ENCODE measurements at regions not wholly inside any gene's neighbourhood (a gene's known extent, or its start where the extent isn't known, plus 50 kb on each side); places are given as distances from the start of the nearest gene placed in this dataset.
"Not testable (repeated sequence)": the region's sequence is repeated elsewhere in the genome, so short reads cannot be mapped to it uniquely, and the experiment has no call there.

- Histone ChIP-seq H3K27ac (ENCODE audit: low read depth, low read length) (no peak overlapping the region), H3K9ac (ENCODE audit: low read length in 5 of 5) (no peak overlapping the region), H3K9me3 (ENCODE audit: control insufficient read depth in 5 of 5, low read length in 5 of 5) (peaks cover 2 to 14% (median 9%) of the 10 kb centered on the region in 5 donors), H3K27me3 (ENCODE audit: control insufficient read depth in 5 of 5, insufficient read depth in 4 of 5, low read length in 5 of 5) (no peaks in the 10 kb centered on the region), H3K4me3 (ENCODE audit: low read depth in 1 of 5, low read length in 5 of 5) (no peak overlapping the region), H3K36me3 (ENCODE audit: control insufficient read depth in 5 of 5, insufficient read depth in 5 of 5, low read length in 5 of 5) (no peaks in the 10 kb centered on the region), H3K4me1 (ENCODE audit: control insufficient read depth in 5 of 5, insufficient read depth in 5 of 5, low read length in 5 of 5) (no peaks in the 10 kb centered on the region)
Observed at GRCh38 chr6:48986845-48987244, 476.2 kb downstream of the MMUT start.

- Histone ChIP-seq H3K27me3 (ENCODE audit: control insufficient read depth in 5 of 5, insufficient read depth in 4 of 5, low read length in 5 of 5) (no peaks in the 10 kb centered on the region), H3K4me1 (ENCODE audit: control insufficient read depth in 5 of 5, insufficient read depth in 5 of 5, low read length in 5 of 5) (no peaks in the 10 kb centered on the region), H3K4me3 (ENCODE audit: low read depth in 1 of 5, low read length in 5 of 5) (no peak overlapping the region), H3K36me3 (ENCODE audit: control insufficient read depth in 5 of 5, insufficient read depth in 5 of 5, low read length in 5 of 5) (no peaks in the 10 kb centered on the region), H3K27ac (ENCODE audit: low read depth, low read length) (no peak overlapping the region), H3K9me3 (ENCODE audit: control insufficient read depth in 5 of 5, low read length in 5 of 5) (peaks cover 2 to 14% (median 9%) of the 10 kb centered on the region in 5 donors), H3K9ac (ENCODE audit: low read length in 5 of 5) (no peak overlapping the region)
Observed at GRCh38 chr6:48986105-48986504, 476.9 kb downstream of the MMUT start.

GRCh38 chr6:48985025-48985424 lies 478.0 kb downstream of the MMUT start:
- no peak overlapping the region for H3K4me3 ChIP-seq (ENCODE audit: low read depth in 1 of 5, low read length in 5 of 5)
- no peaks in the 10 kb centered on the region for H3K4me1 ChIP-seq (ENCODE audit: control insufficient read depth in 5 of 5, insufficient read depth in 5 of 5, low read length in 5 of 5)
- no peak overlapping the region for H3K27ac ChIP-seq (ENCODE audit: low read depth, low read length)
- H3K27me3 ChIP-seq (ENCODE audit: control insufficient read depth in 5 of 5, insufficient read depth in 4 of 5, low read length in 5 of 5) = no peaks in the 10 kb centered on the region
- H3K36me3 ChIP-seq (ENCODE audit: control insufficient read depth in 5 of 5, insufficient read depth in 5 of 5, low read length in 5 of 5) = no peaks in the 10 kb centered on the region
- no peak overlapping the region for H3K9ac ChIP-seq (ENCODE audit: low read length in 5 of 5)
- H3K9me3 ChIP-seq (ENCODE audit: control insufficient read depth in 5 of 5, low read length in 5 of 5) = peaks cover 2 to 9% (median 7%) of the 10 kb centered on the region in 5 donors

GRCh38 chr6:48983968-48984367 lies 479.1 kb downstream of the MMUT start:
- not testable (repeated sequence) for H3K4me3 ChIP-seq (ENCODE audit: low read depth in 1 of 5, low read length in 5 of 5); H3K27ac ChIP-seq (ENCODE audit: low read depth, low read length); H3K9ac ChIP-seq (ENCODE audit: low read length in 5 of 5); H3K36me3 ChIP-seq (ENCODE audit: control insufficient read depth in 5 of 5, insufficient read depth in 5 of 5, low read length in 5 of 5); H3K27me3 ChIP-seq (ENCODE audit: control insufficient read depth in 5 of 5, insufficient read depth in 4 of 5, low read length in 5 of 5); H3K9me3 ChIP-seq (ENCODE audit: control insufficient read depth in 5 of 5, low read length in 5 of 5); H3K4me1 ChIP-seq (ENCODE audit: control insufficient read depth in 5 of 5, insufficient read depth in 5 of 5, low read length in 5 of 5)

GRCh38 chr6:48983377-48983776 lies 479.7 kb downstream of the MMUT start:
- H3K9ac ChIP-seq (ENCODE audit: low read length in 5 of 5) = no peak overlapping the region

GRCh38 chr6:48979806-48980205 lies 483.2 kb downstream of the MMUT start:
- Histone ChIP-seq H3K9me3 (ENCODE audit: control insufficient read depth in 5 of 5, low read length in 5 of 5) (peaks cover 0 to 3% (median 0%) of the 10 kb centered on the region in 5 donors), H3K9ac (ENCODE audit: low read length in 5 of 5) (no peak overlapping the region), H3K27me3 (ENCODE audit: control insufficient read depth in 5 of 5, insufficient read depth in 4 of 5, low read length in 5 of 5) (no peaks in the 10 kb centered on the region), H3K27ac (ENCODE audit: low read depth, low read length) (no peak overlapping the region), H3K4me1 (ENCODE audit: control insufficient read depth in 5 of 5, insufficient read depth in 5 of 5, low read length in 5 of 5) (no peaks in the 10 kb centered on the region), H3K4me3 (ENCODE audit: low read depth in 1 of 5, low read length in 5 of 5) (no peak overlapping the region), H3K36me3 (ENCODE audit: control insufficient read depth in 5 of 5, insufficient read depth in 5 of 5, low read length in 5 of 5) (no peaks in the 10 kb centered on the region)

More at GRCh38 chr6:48983377-48983776, 479.7 kb downstream of the MMUT start:
- Histone ChIP-seq H3K36me3 (ENCODE audit: control insufficient read depth in 5 of 5, insufficient read depth in 5 of 5, low read length in 5 of 5) (no peaks in the 10 kb centered on the region), H3K27ac (ENCODE audit: low read depth, low read length) (no peak overlapping the region), H3K9me3 (ENCODE audit: control insufficient read depth in 5 of 5, low read length in 5 of 5) (peaks cover 0 to 9% (median 0%) of the 10 kb centered on the region in 5 donors), H3K4me1 (ENCODE audit: control insufficient read depth in 5 of 5, insufficient read depth in 5 of 5, low read length in 5 of 5) (no peaks in the 10 kb centered on the region), H3K27me3 (ENCODE audit: control insufficient read depth in 5 of 5, insufficient read depth in 4 of 5, low read length in 5 of 5) (no peaks in the 10 kb centered on the region), H3K4me3 (ENCODE audit: low read depth in 1 of 5, low read length in 5 of 5) (no peak overlapping the region)

GRCh38 chr6:48979085-48979484 lies 484.0 kb downstream of the MMUT start:
- H3K4me1 ChIP-seq (ENCODE audit: control insufficient read depth in 5 of 5, insufficient read depth in 5 of 5, low read length in 5 of 5) = no peaks in the 10 kb centered on the region
- H3K9ac ChIP-seq (ENCODE audit: low read length in 5 of 5) = no peak overlapping the region
- H3K27me3 ChIP-seq (ENCODE audit: control insufficient read depth in 5 of 5, insufficient read depth in 4 of 5, low read length in 5 of 5) = no peaks in the 10 kb centered on the region
- no peak overlapping the region for H3K27ac ChIP-seq (ENCODE audit: low read depth, low read length)
- peaks cover 0 to 3% (median 0%) of the 10 kb centered on the region in 5 donors for H3K9me3 ChIP-seq (ENCODE audit: control insufficient read depth in 5 of 5, low read length in 5 of 5)
- H3K4me3 ChIP-seq (ENCODE audit: low read depth in 1 of 5, low read length in 5 of 5) = no peak overlapping the region
- no peaks in the 10 kb centered on the region for H3K36me3 ChIP-seq (ENCODE audit: control insufficient read depth in 5 of 5, insufficient read depth in 5 of 5, low read length in 5 of 5)

- Histone ChIP-seq H3K4me1 (ENCODE audit: control insufficient read depth in 5 of 5, insufficient read depth in 5 of 5, low read length in 5 of 5) (no peaks in the 10 kb centered on the region), H3K27ac (ENCODE audit: low read depth, low read length) (no peak overlapping the region)
Observed at GRCh38 chr6:48978016-48978415, 485.0 kb downstream of the MMUT start.

GRCh38 chr6:48977573-48977972 lies 485.5 kb downstream of the MMUT start:
- no peak overlapping the region for H3K9ac ChIP-seq (ENCODE audit: low read length in 5 of 5)
- H3K4me1 ChIP-seq (ENCODE audit: control insufficient read depth in 5 of 5, insufficient read depth in 5 of 5, low read length in 5 of 5) = no peaks in the 10 kb centered on the region
- no peak overlapping the region for H3K27ac ChIP-seq (ENCODE audit: low read depth, low read length)
- no peak overlapping the region for H3K4me3 ChIP-seq (ENCODE audit: low read depth in 1 of 5, low read length in 5 of 5)
- H3K36me3 ChIP-seq (ENCODE audit: control insufficient read depth in 5 of 5, insufficient read depth in 5 of 5, low read length in 5 of 5) = no peaks in the 10 kb centered on the region
- H3K27me3 ChIP-seq (ENCODE audit: control insufficient read depth in 5 of 5, insufficient read depth in 4 of 5, low read length in 5 of 5) = no peaks in the 10 kb centered on the region
- H3K9me3 ChIP-seq (ENCODE audit: control insufficient read depth in 5 of 5, low read length in 5 of 5) = no peaks in the 10 kb centered on the region

More at GRCh38 chr6:48978016-48978415, 485.0 kb downstream of the MMUT start:
- Histone ChIP-seq H3K36me3 (ENCODE audit: control insufficient read depth in 5 of 5, insufficient read depth in 5 of 5, low read length in 5 of 5) (no peaks in the 10 kb centered on the region), H3K9me3 (ENCODE audit: control insufficient read depth in 5 of 5, low read length in 5 of 5) (no peaks in the 10 kb centered on the region), H3K4me3 (ENCODE audit: low read depth in 1 of 5, low read length in 5 of 5) (no peak overlapping the region), H3K27me3 (ENCODE audit: control insufficient read depth in 5 of 5, insufficient read depth in 4 of 5, low read length in 5 of 5) (no peaks in the 10 kb centered on the region), H3K9ac (ENCODE audit: low read length in 5 of 5) (no peak overlapping the region)

- Histone ChIP-seq H3K36me3 (ENCODE audit: control insufficient read depth in 5 of 5, insufficient read depth in 5 of 5, low read length in 5 of 5) (no peaks in the 10 kb centered on the region), H3K4me1 (ENCODE audit: control insufficient read depth in 5 of 5, insufficient read depth in 5 of 5, low read length in 5 of 5) (no peaks in the 10 kb centered on the region), H3K27me3 (ENCODE audit: control insufficient read depth in 5 of 5, insufficient read depth in 4 of 5, low read length in 5 of 5) (no peaks in the 10 kb centered on the region)
Observed at GRCh38 chr6:48973491-48973890, 489.6 kb downstream of the MMUT start.

More at GRCh38 chr6:48973491-48973890, 489.6 kb downstream of the MMUT start:
- Histone ChIP-seq H3K27ac (ENCODE audit: low read depth, low read length) (no peak overlapping the region), H3K9me3 (ENCODE audit: control insufficient read depth in 5 of 5, low read length in 5 of 5) (no peaks in the 10 kb centered on the region), H3K4me3 (ENCODE audit: low read depth in 1 of 5, low read length in 5 of 5) (no peak overlapping the region), H3K9ac (ENCODE audit: low read length in 5 of 5) (no peak overlapping the region)

All from subcutaneous abdominal adipose tissue (tissue), 5 donors.